Common myeloid progenitor, CD34-positive (primary cell): ENCODE measurements at regions not wholly inside any gene's neighbourhood (a gene's known extent, or its start where the extent isn't known, plus 50 kb on each side); places are given as distances from the start of the nearest gene placed in this dataset.

ENCODE experiments used
- CTCF ChIA-PET: fragments of 350-600 bp; sonication (Branson Sonifier 250); formaldehyde crosslinking; loops from one replicate; lab custom pipeline; 2021; ENCODE audit warnings: antibody characterized with exemption; lab: Charles Lee
- POLR2A ChIA-PET: fragments of 350-600 bp; sonication (Branson Sonifier 250); formaldehyde crosslinking; loops from one replicate; lab custom pipeline; 2021; ENCODE audit warnings: antibody characterized with exemption; lab: Charles Lee
- DNase-seq, 3 donors: peaks; one replicate each; pipeline versions ENCODE4 v3.0.0 to v3.0.0-alpha.2; 2013
- H3K27ac ChIP-seq, 2 experiments: 1 replicate in 1 of 2; 2 replicates in 1 of 2; pipeline ENCODE4 v1.7.0; 2013; ENCODE audit warnings: inconsistent platforms in 2 of 2, low read length in 2 of 2, mild to moderate bottlenecking in 2 of 2, low read depth in 1 of 2, moderate library complexity in 1 of 2; ENCODE audit not compliant: severe bottlenecking in 2 of 2, insufficient read depth in 1 of 2, poor library complexity in 1 of 2
- H3K27me3 ChIP-seq, 5 experiments: replicated peaks in 2 of 5; 1 replicate in 3 of 5; 2 replicates in 2 of 5; pipeline versions ENCODE4 v1.6.1 to v1.7.0; 2013; ENCODE audit warnings: low read length in 4 of 5, mild to moderate bottlenecking in 2 of 5, moderate library complexity in 2 of 5, inconsistent platforms in 1 of 5; ENCODE audit not compliant: insufficient read depth in 5 of 5, control insufficient read depth in 4 of 5
- H3K36me3 ChIP-seq, 4 experiments: 1 replicate in 2 of 4; 2 replicates in 2 of 4; pipeline versions ENCODE4 v1.6.1 to v1.7.0; 2013; ENCODE audit warnings: low read length in 3 of 4, control low read depth in 1 of 4, mild to moderate bottlenecking in 1 of 4; ENCODE audit not compliant: control insufficient read depth in 4 of 4, insufficient read depth in 4 of 4
- H3K4me1 ChIP-seq, 4 experiments: 1 replicate in 3 of 4; 2 replicates in 1 of 4; pipeline versions ENCODE4 v1.6.1 to v1.7.1; 2013; ENCODE audit warnings: low read length in 3 of 4, mild to moderate bottlenecking in 3 of 4, control low read depth in 1 of 4, inconsistent platforms in 1 of 4, moderate library complexity in 1 of 4; ENCODE audit not compliant: control insufficient read depth in 4 of 4, insufficient read depth in 4 of 4; ENCODE audit errors: control extremely low read depth in 1 of 4
- H3K4me3 ChIP-seq, 7 experiments: 1 replicate in 4 of 7; 2 replicates in 3 of 7; pipeline versions ENCODE4 v1.5.1 to v1.7.0; 2013; ENCODE audit warnings: mild to moderate bottlenecking in 7 of 7, low read length in 6 of 7, moderate library complexity in 6 of 7, inconsistent platforms in 2 of 7, low read depth in 2 of 7, control low read depth in 1 of 7; ENCODE audit not compliant: insufficient read depth in 4 of 7, control insufficient read depth in 1 of 7; ENCODE audit errors: extremely low read depth in 1 of 7
- H3K9me3 ChIP-seq, 5 experiments: 1 replicate in 4 of 5; 2 replicates in 1 of 5; pipeline versions ENCODE4 v1.6.1 to v1.7.1; 2013; ENCODE audit warnings: low read length in 4 of 5, mild to moderate bottlenecking in 2 of 5, inconsistent platforms in 1 of 5, low read depth in 1 of 5, moderate library complexity in 1 of 5; ENCODE audit not compliant: control insufficient read depth in 4 of 5, insufficient read depth in 2 of 5; ENCODE audit errors: control extremely low read depth in 1 of 5
- WGBS: methylation state at CpG from one replicate; pipeline ENCODE4 v1.1.5; 2013; ENCODE audit not compliant: insufficient coverage; 5-methylcytosine and 5-hydroxymethylcytosine counted together

- Histone ChIP-seq H3K27me3 (no peaks in the 10 kb centered on the region), H3K27ac (no peak overlapping the region), H3K9me3 (peaks cover 0 to 2% (median 0%) of the 10 kb centered on the region in 5 experiments), H3K4me3 (no peak overlapping the region), H3K36me3 (no peaks in the 10 kb centered on the region), H3K4me1 (no peaks in the 10 kb centered on the region)
- DNase-seq: no peak
- ChIA-PET POLR2A (no interaction called here), CTCF (no interaction called here)
- 100% methylated on average over 2 of the region's 8 CpGs for WGBS
Observed at GRCh38 chr2:6337472-6337820, 528.3 kb downstream of the CMPK2 start.

GRCh38 chr2:6341588-6342129 lies 524.0 kb downstream of the CMPK2 start:
- no peaks in the 10 kb centered on the region for H3K36me3 ChIP-seq
- DNase-seq: no peak
- ChIA-PET CTCF (no interaction called here), POLR2A (no interaction called here)
- peaks cover 0 to 12% (median 5%) of the 10 kb centered on the region in 4 experiments for H3K4me1 ChIP-seq
- no peaks in the 10 kb centered on the region for H3K27me3 ChIP-seq
- H3K9me3 ChIP-seq: peaks cover 0 to 2% (median 0%) of the 10 kb centered on the region in 5 experiments
- 100% methylated on average over 1 of the region's 3 CpGs for WGBS
- H3K4me3 ChIP-seq: no peak overlapping the region
- H3K27ac ChIP-seq: no peak overlapping the region

- Histone ChIP-seq H3K27me3 (no peaks in the 10 kb centered on the region), H3K4me3 (no peak overlapping the region), H3K9me3 (peaks cover 0 to 2% (median 0%) of the 10 kb centered on the region in 5 experiments), H3K4me1 (peaks cover 0 to 12% (median 5%) of the 10 kb centered on the region in 4 experiments), H3K36me3 (no peaks in the 10 kb centered on the region), H3K27ac (no peak overlapping the region)
- CTCF ChIA-PET: no interaction called here
- no peak for DNase-seq
- 100% methylated on average over 3 of the region's 4 CpGs for WGBS
- POLR2A ChIA-PET: no interaction called here
Observed at GRCh38 chr2:6342273-6342920, 523.3 kb downstream of the CMPK2 start.

DNA sequence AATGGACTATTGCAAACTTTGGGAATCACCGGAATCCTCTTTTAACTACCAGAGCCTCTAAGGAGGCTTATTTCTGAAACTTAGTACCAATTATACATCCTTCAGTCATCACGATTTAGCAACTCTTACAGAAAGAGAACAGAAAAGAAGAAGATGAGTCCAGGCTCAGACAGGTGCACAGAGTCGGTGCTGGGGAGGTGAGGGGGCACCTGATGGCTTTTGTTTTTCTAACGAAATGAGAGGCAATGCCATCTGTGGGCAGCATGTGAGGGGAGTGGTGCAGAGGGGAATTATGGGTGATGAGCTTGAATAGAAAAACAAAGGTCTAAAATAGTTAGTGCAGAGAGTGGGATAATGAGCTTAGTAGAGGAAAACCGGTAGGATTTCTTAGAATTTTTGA lies 522.6 kb downstream of the CMPK2 start:
- Histone ChIP-seq H3K27me3 (no peaks in the 10 kb centered on the region), H3K36me3 (no peaks in the 10 kb centered on the region), H3K27ac (no peak overlapping the region), H3K9me3 (peaks cover 0 to 2% (median 0%) of the 10 kb centered on the region in 5 experiments), H3K4me1 (peaks cover 0 to 12% (median 5%) of the 10 kb centered on the region in 4 experiments), H3K4me3 (no peak overlapping the region)
- CTCF ChIA-PET: no interaction called here
- POLR2A ChIA-PET: no interaction called here
- 96% methylated on average over 3 of the region's 5 CpGs for WGBS
- no peak for DNase-seq

DNA sequence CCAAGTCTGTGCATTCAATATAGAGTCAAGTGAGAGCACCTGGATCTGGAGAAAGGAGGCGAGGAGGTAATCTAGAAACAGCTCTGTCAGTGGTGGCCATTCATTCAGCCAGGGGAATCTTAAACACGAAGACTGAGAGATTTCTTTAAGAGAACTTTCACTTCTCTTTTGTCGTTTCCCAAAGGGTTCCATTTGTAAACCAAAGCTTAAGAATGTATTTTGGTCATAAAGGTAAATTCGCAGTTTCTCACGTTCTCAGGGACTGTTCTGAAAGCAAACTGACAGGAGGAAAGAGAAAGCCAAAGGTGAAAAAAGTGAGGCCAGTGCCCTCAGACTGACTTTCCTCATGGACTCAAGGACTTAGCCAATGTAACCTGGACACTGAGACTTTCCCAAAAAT lies 513.5 kb downstream of the CMPK2 start:
- no peaks in the 10 kb centered on the region for H3K9me3 ChIP-seq
- DNase-seq: no peak
- WGBS: 90% methylated on average over 3 of the region's 5 CpGs
- H3K36me3 ChIP-seq: no peaks in the 10 kb centered on the region
- no peaks in the 10 kb centered on the region for H3K4me1 ChIP-seq
- no peak overlapping the region for H3K27ac ChIP-seq
- peaks cover 0 to 3% (median 0%) of the 10 kb centered on the region in 5 experiments for H3K27me3 ChIP-seq
- CTCF ChIA-PET: interaction anchor here (1.2 kb wide), 1 partner anchor 9 kb away, joined by 3 read pairs; no protein-coding TSS in a partner anchor
- H3K4me3 ChIP-seq: no peak overlapping the region
- POLR2A ChIA-PET: no interaction called here

GRCh38 chr2:6352906-6353515 lies 512.7 kb downstream of the CMPK2 start:
- 81% methylated on average over 3 of the region's 8 CpGs for WGBS
- H3K4me3 ChIP-seq: no peak overlapping the region
- no peak for DNase-seq
- no peaks in the 10 kb centered on the region for H3K9me3 ChIP-seq
- no peaks in the 10 kb centered on the region for H3K36me3 ChIP-seq
- H3K27me3 ChIP-seq: peaks cover 0 to 3% (median 0%) of the 10 kb centered on the region in 5 experiments
- H3K4me1 ChIP-seq: no peaks in the 10 kb centered on the region
- ChIA-PET CTCF (interaction anchor here (1.2 kb wide), 1 partner anchor 9 kb away, joined by 3 read pairs; no protein-coding TSS in a partner anchor), POLR2A (no interaction called here)
- H3K27ac ChIP-seq: no peak overlapping the region

DNA sequence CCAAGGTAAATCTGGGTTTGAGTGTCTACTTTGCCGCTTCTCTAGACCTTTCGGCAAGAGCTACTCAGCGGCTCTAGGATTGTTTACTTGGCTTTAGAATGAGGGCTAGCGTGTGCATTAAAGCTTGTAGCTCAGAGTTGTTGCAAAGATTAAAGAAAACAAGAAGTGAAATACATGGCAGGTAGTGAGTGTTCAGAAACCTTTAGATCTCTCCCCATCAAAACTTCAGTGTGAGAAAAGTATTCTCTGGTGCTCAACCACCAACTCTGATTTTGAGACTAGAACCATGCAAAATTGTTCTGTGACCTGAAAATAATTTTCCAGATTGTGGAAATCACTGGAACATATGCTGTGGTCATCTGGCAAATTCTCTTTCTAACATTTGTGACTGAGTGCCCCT lies 512.0 kb downstream of the CMPK2 start:
- 93% methylated on average over 4 of the region's 4 CpGs for WGBS
- DNase-seq: no peak
- Histone ChIP-seq H3K36me3 (no peaks in the 10 kb centered on the region), H3K4me3 (no peak overlapping the region), H3K9me3 (no peaks in the 10 kb centered on the region), H3K27me3 (peaks cover 0 to 3% (median 0%) of the 10 kb centered on the region in 5 experiments), H3K27ac (no peak overlapping the region), H3K4me1 (no peaks in the 10 kb centered on the region)
- ChIA-PET CTCF (no interaction called here), POLR2A (no interaction called here)
